Mesenchymal stem cell (in vitro differentiated cells and primary cell): ENCODE measurements at regions not wholly inside any gene's neighbourhood (a gene's known extent, or its start where the extent isn't known, plus 50 kb on each side); places are given as distances from the start of the nearest gene placed in this dataset.

ENCODE experiments used
- DNase-seq: peaks from one replicate; pipeline ENCODE4 v3.0.0-alpha.2; 2013
- H2AFZ ChIP-seq: one replicate; pipeline ENCODE4 v1.6.1; 2013; ENCODE audit warnings: low read depth, mild to moderate bottlenecking, control low read depth, inconsistent platforms, low read length, moderate library complexity
- H2AK5ac ChIP-seq: 2 replicates; pipeline ENCODE4 v1.6.1; 2013; ENCODE audit warnings: low read length, moderate library complexity, mild to moderate bottlenecking, inconsistent platforms; ENCODE audit not compliant: severe bottlenecking
- H2BK120ac ChIP-seq: one replicate; pipeline ENCODE4 v1.6.1; 2013; ENCODE audit warnings: low read depth, mild to moderate bottlenecking, inconsistent platforms, low read length, moderate library complexity
- H2BK12ac ChIP-seq, 2 experiments: one replicate each; pipeline ENCODE4 v1.6.1; 2013; ENCODE audit warnings: inconsistent platforms in 2 of 2, low read length in 2 of 2, mild to moderate bottlenecking in 2 of 2, moderate library complexity in 2 of 2, control low read depth in 1 of 2
- H2BK15ac ChIP-seq: one replicate; pipeline ENCODE4 v1.6.1; 2013; ENCODE audit warnings: mild to moderate bottlenecking, low read depth, inconsistent platforms; ENCODE audit not compliant: poor library complexity, severe bottlenecking
- H2BK5ac ChIP-seq: 2 replicates; pipeline ENCODE4 v1.6.1; 2013; ENCODE audit warnings: low read depth, mild to moderate bottlenecking, low read length, control low read depth, inconsistent platforms; ENCODE audit not compliant: poor library complexity, severe bottlenecking
- H3K14ac ChIP-seq, 2 experiments: one replicate each; pipeline ENCODE4 v1.6.1; 2013; ENCODE audit warnings: inconsistent platforms in 2 of 2, low read length in 2 of 2, control low read depth in 1 of 2, mild to moderate bottlenecking in 1 of 2, moderate library complexity in 1 of 2
- H3K18ac ChIP-seq, 2 experiments: one replicate each; pipeline ENCODE4 v1.6.1; 2013; ENCODE audit warnings: inconsistent platforms in 2 of 2, low read length in 2 of 2, control low read depth in 1 of 2, low read depth in 1 of 2, mild to moderate bottlenecking in 1 of 2
- H3K23ac ChIP-seq, 2 experiments: one replicate each; pipeline ENCODE4 v1.6.1; 2013; ENCODE audit warnings: inconsistent platforms in 2 of 2, low read length in 2 of 2, mild to moderate bottlenecking in 2 of 2, moderate library complexity in 2 of 2, control low read depth in 1 of 2
- H3K27ac ChIP-seq: 2 replicates; pipeline ENCODE4 v1.5.1; 2013; ENCODE audit warnings: mild to moderate bottlenecking, moderate library complexity, low read length, control low read depth, inconsistent platforms; ENCODE audit not compliant: poor library complexity, severe bottlenecking
- H3K27me3 ChIP-seq, 2 experiments: 2 replicates each; pipeline versions ENCODE4 v1.6.1 to v1.7.0; 2013; ENCODE audit warnings: low read length in 2 of 2, mild to moderate bottlenecking in 2 of 2, moderate library complexity in 2 of 2, control low read depth in 1 of 2, inconsistent platforms in 1 of 2; ENCODE audit not compliant: control insufficient read depth in 1 of 2, insufficient read depth in 1 of 2
- H3K36me3 ChIP-seq, 2 experiments: 2 replicates each; pipeline versions ENCODE4 v1.6.1 to v1.7.0; 2013; ENCODE audit warnings: low read length in 2 of 2, control low read depth in 1 of 2, inconsistent platforms in 1 of 2, low read depth in 1 of 2, mild to moderate bottlenecking in 1 of 2; ENCODE audit not compliant: insufficient read depth in 2 of 2, control insufficient read depth in 1 of 2
- H3K4ac ChIP-seq, 2 experiments: one replicate each; pipeline ENCODE4 v1.6.1; 2013; ENCODE audit warnings: inconsistent platforms in 2 of 2, low read length in 2 of 2, mild to moderate bottlenecking in 2 of 2, moderate library complexity in 2 of 2, control low read depth in 1 of 2, low read depth in 1 of 2
- H3K4me1 ChIP-seq: 2 replicates; pipeline ENCODE4 v1.6.1; 2013; ENCODE audit warnings: low read depth, low read length, control low read depth; ENCODE audit not compliant: control insufficient read depth, insufficient read depth
- H3K4me2 ChIP-seq: 2 replicates; pipeline ENCODE4 v1.6.1; 2013; ENCODE audit warnings: low read length, mild to moderate bottlenecking, inconsistent platforms; ENCODE audit not compliant: poor library complexity, severe bottlenecking
- H3K4me3 ChIP-seq, 2 experiments: 2 replicates each; pipeline versions ENCODE4 v1.5.1 to v1.7.0; 2013; ENCODE audit warnings: low read length in 2 of 2, mild to moderate bottlenecking in 2 of 2, control low read depth in 1 of 2, low read depth in 1 of 2; ENCODE audit not compliant: insufficient read depth in 1 of 2
- H3K79me1 ChIP-seq: replicated peaks from 2 replicates; pipeline ENCODE4 v1.6.1; 2013; ENCODE audit warnings: mild to moderate bottlenecking, control low read depth, low read length, inconsistent platforms; ENCODE audit not compliant: poor library complexity, severe bottlenecking
- H3K9ac ChIP-seq: 2 replicates; pipeline ENCODE4 v1.7.0; 2013; ENCODE audit warnings: mild to moderate bottlenecking, low read length, moderate library complexity
- H3K9me3 ChIP-seq: 2 replicates; pipeline ENCODE4 v1.7.0; 2013; ENCODE audit warnings: mild to moderate bottlenecking, low read length; ENCODE audit not compliant: control insufficient read depth
- H4K8ac ChIP-seq: one replicate; pipeline ENCODE4 v1.6.1; 2013; ENCODE audit warnings: inconsistent platforms, mild to moderate bottlenecking, low read length, moderate library complexity
- H4K91ac ChIP-seq: one replicate; pipeline ENCODE4 v1.6.1; 2013; ENCODE audit warnings: mild to moderate bottlenecking, low read length, inconsistent platforms
- whole genome bisulfite sequencing: methylation state at CpG from one replicate; pipeline ENCODE4 v1.1.7; 2013; ENCODE audit warnings: mixed read lengths; 5-methylcytosine and 5-hydroxymethylcytosine counted together

- Histone ChIP-seq H3K9ac (no peak overlapping the region), H3K23ac (no peak overlapping the region), H3K27ac (no peak overlapping the region), H3K36me3 (no peaks in the 10 kb centered on the region), H3K4me3 (no peak overlapping the region), H3K14ac (no peak overlapping the region), H2AK5ac (no peak overlapping the region), H2BK15ac (no peak overlapping the region), H3K9me3 (no peaks in the 10 kb centered on the region), H3K27me3 (no peaks in the 10 kb centered on the region), H4K8ac (no peak overlapping the region), H2BK12ac (no peak overlapping the region), H3K4me1 (no peaks in the 10 kb centered on the region), H3K79me1 (no peaks in the 10 kb centered on the region), H3K4me2 (no peak overlapping the region), H2AFZ (no peak overlapping the region), H2BK120ac (no peak overlapping the region), H3K18ac (no peak overlapping the region), H4K91ac (no peak overlapping the region), H3K4ac (no peak overlapping the region), H2BK5ac (no peak overlapping the region)
- 89% methylated on average over 3 of the region's 5 CpGs for WGBS
- no peak for DNase-seq
Observed at GRCh38 chr10:120646738-120647456, 189.9 kb downstream of the PLPP4 start.

- Histone ChIP-seq H2AFZ (no peak overlapping the region), H4K91ac (no peak overlapping the region), H3K9me3 (no peaks in the 10 kb centered on the region), H4K8ac (no peak overlapping the region), H3K27ac (no peak overlapping the region), H3K4ac (no peak overlapping the region), H2BK5ac (no peak overlapping the region), H2BK120ac (no peak overlapping the region), H3K79me1 (no peaks in the 10 kb centered on the region), H3K4me2 (no peak overlapping the region), H3K36me3 (no peaks in the 10 kb centered on the region), H3K9ac (no peak overlapping the region), H3K18ac (no peak overlapping the region), H3K4me1 (no peaks in the 10 kb centered on the region), H2AK5ac (no peak overlapping the region), H2BK15ac (no peak overlapping the region), H3K14ac (no peak overlapping the region), H2BK12ac (no peak overlapping the region), H3K27me3 (no peaks in the 10 kb centered on the region), H3K23ac (no peak overlapping the region), H3K4me3 (no peak overlapping the region)
- DNase-seq, result no peak
- 84% methylated on average over 4 of the region's 7 CpGs for WGBS
Observed at GRCh38 chr10:120650705-120651399, 193.8 kb downstream of the PLPP4 start.

- H2AFZ ChIP-seq, result no peak overlapping the region
- no CpG with 5 or more reads among the region's 2 CpGs for WGBS
- H3K27ac ChIP-seq, result no peak overlapping the region
- no peak overlapping the region for H3K18ac ChIP-seq
- H3K4me2 ChIP-seq, result no peak overlapping the region
- H2BK5ac ChIP-seq, result no peak overlapping the region
- no peak overlapping the region for H3K4me3 ChIP-seq
- no peak overlapping the region for H3K4ac ChIP-seq
- no peak overlapping the region for H4K91ac ChIP-seq
- DNase-seq, result no peak
- H2AK5ac ChIP-seq, result no peak overlapping the region
- H3K27me3 ChIP-seq, result no peaks in the 10 kb centered on the region
- no peaks in the 10 kb centered on the region for H3K36me3 ChIP-seq
- no peak overlapping the region for H4K8ac ChIP-seq
- H3K79me1 ChIP-seq, result no peaks in the 10 kb centered on the region
- no peak overlapping the region for H2BK12ac ChIP-seq
- no peak overlapping the region for H3K23ac ChIP-seq
- no peak overlapping the region for H3K9ac ChIP-seq
- H3K9me3 ChIP-seq, result no peaks in the 10 kb centered on the region
- H3K14ac ChIP-seq, result no peak overlapping the region
- no peak overlapping the region for H2BK15ac ChIP-seq
- H3K4me1 ChIP-seq, result no peaks in the 10 kb centered on the region
- no peak overlapping the region for H2BK120ac ChIP-seq
Observed at GRCh38 chr10:120656107-120656506, 195.1 kb upstream of the WDR11 start.

- Histone ChIP-seq H4K91ac (no peak overlapping the region), H3K27me3 (no peaks in the 10 kb centered on the region), H3K27ac (no peak overlapping the region), H3K4ac (no peak overlapping the region), H3K14ac (no peak overlapping the region), H3K23ac (no peak overlapping the region), H2AFZ (no peak overlapping the region), H2BK5ac (no peak overlapping the region), H3K36me3 (no peaks in the 10 kb centered on the region), H2BK12ac (no peak overlapping the region), H3K4me3 (no peak overlapping the region), H3K9ac (no peak overlapping the region), H3K4me1 (no peaks in the 10 kb centered on the region), H3K9me3 (no peaks in the 10 kb centered on the region), H3K18ac (no peak overlapping the region), H2AK5ac (no peak overlapping the region), H2BK15ac (no peak overlapping the region), H2BK120ac (no peak overlapping the region), H3K79me1 (no peaks in the 10 kb centered on the region), H4K8ac (no peak overlapping the region), H3K4me2 (no peak overlapping the region)
- WGBS, result 47% methylated on average over 3 of the region's 3 CpGs
- no peak for DNase-seq
Observed at GRCh38 chr10:120657371-120657770, 193.8 kb upstream of the WDR11 start.
